A673 (cell line): ENCODE measurements at regions not wholly inside any gene's neighbourhood (a gene's known extent, or its start where the extent isn't known, plus 50 kb on each side); places are given as distances from the start of the nearest gene placed in this dataset.

ENCODE experiments used
- CTCF ChIP-seq: fragments of 300-800, 200-600 bp; sonication (generic); conservative IDR thresholded peaks from 2 replicates; pipeline ENCODE4 v1.5.1; 2017; ENCODE audit warnings: low read depth, mild to moderate bottlenecking, antibody characterized with exemption, low read length, moderate library complexity, mixed read lengths
- EZH2 ChIP-seq: fragments of 200-600 bp; sonication (generic); IDR thresholded peaks from 2 replicates; pipeline ENCODE4 v1.6.1; 2017; ENCODE audit warnings: borderline replicate concordance, low read depth, mild to moderate bottlenecking, mixed read lengths, antibody characterized with exemption, low read length; ENCODE audit not compliant: poor library complexity, severe bottlenecking

GRCh38 chr21:25459993-25460392 lies 147.3 kb downstream of the MRPL39 start:
- TF ChIP-seq CTCF (no peak), EZH2 (no peak)
